ENCODE measurements at regions not wholly inside any gene's neighbourhood (a gene's known extent, or its start where the extent isn't known, plus 50 kb on each side); places are given as distances from the start of the nearest gene placed in this dataset.

DNA sequence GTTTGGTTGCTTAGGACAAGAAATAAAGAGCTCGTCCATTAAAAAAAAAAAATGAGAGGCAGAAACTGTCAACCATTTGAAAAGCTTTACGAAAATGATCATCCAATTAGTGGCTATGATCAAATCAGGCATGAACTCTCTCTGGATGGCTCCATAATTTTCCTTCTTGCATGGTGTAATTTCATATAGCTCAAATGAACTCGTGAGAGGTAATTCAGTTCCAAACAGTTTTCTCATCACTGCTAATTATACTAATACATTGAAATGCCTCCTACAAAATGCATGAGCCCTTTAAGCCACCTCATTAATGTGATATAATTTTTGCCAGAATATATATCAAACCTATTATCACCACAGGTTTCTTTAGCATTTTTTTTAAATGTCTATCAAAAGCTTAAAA lies 239.5 kb upstream of the MEIS2 start:
- Histone ChIP-seq H3K4me3 (no peak overlapping the region), H3K9me3 (peaks cover 0 to 3% (median 0%) of the 10 kb centered on the region in 4 donors), H3K4me1 (no peaks in the 10 kb centered on the region), H3K36me3 (no peaks in the 10 kb centered on the region), H3K27me3 (no peaks in the 10 kb centered on the region), H3K27ac (no peak overlapping the region)
- intact Hi-C loops (cut with DNase I): no loop called here
- TF ChIP-seq, protein P1, sequence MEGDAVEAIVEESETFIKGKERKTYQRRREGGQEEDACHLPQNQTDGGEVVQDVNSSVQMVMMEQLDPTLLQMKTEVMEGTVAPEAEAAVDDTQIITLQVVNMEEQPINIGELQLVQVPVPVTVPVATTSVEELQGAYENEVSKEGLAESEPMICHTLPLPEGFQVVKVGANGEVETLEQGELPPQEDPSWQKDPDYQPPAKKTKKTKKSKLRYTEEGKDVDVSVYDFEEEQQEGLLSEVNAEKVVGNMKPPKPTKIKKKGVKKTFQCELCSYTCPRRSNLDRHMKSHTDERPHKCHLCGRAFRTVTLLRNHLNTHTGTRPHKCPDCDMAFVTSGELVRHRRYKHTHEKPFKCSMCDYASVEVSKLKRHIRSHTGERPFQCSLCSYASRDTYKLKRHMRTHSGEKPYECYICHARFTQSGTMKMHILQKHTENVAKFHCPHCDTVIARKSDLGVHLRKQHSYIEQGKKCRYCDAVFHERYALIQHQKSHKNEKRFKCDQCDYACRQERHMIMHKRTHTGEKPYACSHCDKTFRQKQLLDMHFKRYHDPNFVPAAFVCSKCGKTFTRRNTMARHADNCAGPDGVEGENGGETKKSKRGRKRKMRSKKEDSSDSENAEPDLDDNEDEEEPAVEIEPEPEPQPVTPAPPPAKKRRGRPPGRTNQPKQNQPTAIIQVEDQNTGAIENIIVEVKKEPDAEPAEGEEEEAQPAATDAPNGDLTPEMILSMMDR (IDR thresholded peaks at IDR 0.05): no peak
- no peak for TF ChIP-seq POLR2A (IDR thresholded peaks at IDR 0.05)
- no peak for TF ChIP-seq POLR2AphosphoS5 (IDR thresholded peaks at IDR 0.05)
- TF ChIP-seq EP300 (IDR thresholded peaks at IDR 0.05): no peak
- DNase-seq: no peak
- WGBS, 2 donors: 73 to 81% methylated on average over 3 of the region's 3 CpGs

DNA sequence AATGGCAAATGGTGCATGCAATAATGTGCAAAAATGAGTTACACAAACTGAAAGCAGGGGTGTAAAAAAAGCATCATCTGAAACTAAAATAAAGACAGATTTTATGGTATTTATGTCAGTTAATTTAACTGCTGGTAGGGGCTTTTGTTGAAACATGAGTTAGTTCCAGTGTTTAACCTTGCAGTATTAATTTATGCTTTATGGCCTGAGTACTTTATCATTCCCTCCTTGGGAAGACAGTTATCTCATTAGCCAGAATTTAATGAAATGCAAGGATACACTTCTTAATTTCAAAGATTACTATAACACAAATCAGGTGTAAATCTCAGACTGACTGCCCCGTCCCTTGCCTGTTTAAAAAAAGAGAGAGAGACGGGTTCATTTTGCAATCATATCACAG lies 240.1 kb upstream of the MEIS2 start:
- no peaks in the 10 kb centered on the region for H3K36me3 ChIP-seq
- no peak for TF ChIP-seq POLR2A (IDR thresholded peaks at IDR 0.05)
- TF ChIP-seq POLR2AphosphoS5 (IDR thresholded peaks at IDR 0.05): no peak
- TF ChIP-seq, protein P1 (IDR thresholded peaks at IDR 0.05): no peak
- no peak for TF ChIP-seq EP300 (IDR thresholded peaks at IDR 0.05)
- no peaks in the 10 kb centered on the region for H3K4me1 ChIP-seq
- no peaks in the 10 kb centered on the region for H3K27me3 ChIP-seq
- intact Hi-C loops (cut with DNase I): no loop called here
- no peak for DNase-seq
- H3K27ac ChIP-seq: no peak overlapping the region
- peaks cover 0 to 2% (median 0%) of the 10 kb centered on the region in 4 donors for H3K9me3 ChIP-seq
- 76 to 78% methylated on average over 2 of the region's 2 CpGs for WGBS, 2 donors
- no peak overlapping the region for H3K4me3 ChIP-seq

DNA sequence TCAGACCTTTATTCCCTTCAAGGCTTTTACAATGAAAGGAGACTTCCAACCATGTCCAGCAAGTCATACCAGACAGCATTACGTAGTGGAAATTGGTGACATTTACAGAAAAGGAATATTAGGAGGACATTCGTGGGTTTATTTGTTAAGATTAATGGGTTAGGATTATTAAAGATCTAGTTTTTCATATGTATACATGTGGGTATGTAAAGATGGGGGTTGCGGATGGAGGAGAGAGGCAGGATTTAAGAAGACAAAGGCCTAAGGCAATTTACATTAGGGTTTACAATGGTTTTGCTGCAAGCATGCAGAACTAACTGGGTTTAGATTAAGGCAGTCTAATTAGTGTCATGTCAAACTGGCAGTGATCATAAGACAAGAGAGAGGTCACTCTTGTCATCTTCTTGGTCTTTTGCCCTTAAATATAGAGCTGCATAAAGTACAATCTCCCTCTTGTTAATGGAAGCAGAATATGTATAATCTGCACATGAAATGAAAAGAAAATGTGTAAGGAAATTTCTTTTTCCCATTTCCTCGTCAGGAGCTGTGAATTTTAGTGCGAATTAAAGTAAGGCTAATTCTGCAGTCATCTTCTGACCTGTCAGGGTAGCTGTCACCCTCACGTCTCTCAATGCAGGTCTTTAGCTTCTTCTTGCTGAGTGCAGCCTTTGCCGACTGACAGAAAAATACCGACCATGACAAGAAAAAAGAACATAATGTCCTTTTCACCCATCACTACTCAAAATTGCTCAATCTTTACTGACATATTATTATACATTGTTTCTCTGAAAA lies 258.9 kb upstream of the MEIS2 start:
- no peak overlapping the region for H3K4me3 ChIP-seq
- H3K4me1 ChIP-seq: no peaks in the 10 kb centered on the region
- H3K36me3 ChIP-seq: no peaks in the 10 kb centered on the region
- WGBS, 2 donors: 84 to 88% methylated on average over 8 of the region's 8 CpGs
- no peak for DNase-seq
- no peak for TF ChIP-seq POLR2A (IDR thresholded peaks at IDR 0.05)
- TF ChIP-seq, protein P1 (IDR thresholded peaks at IDR 0.05): no peak
- no peak for TF ChIP-seq POLR2AphosphoS5 (IDR thresholded peaks at IDR 0.05)
- no peak for TF ChIP-seq EP300 (IDR thresholded peaks at IDR 0.05)
- peaks cover 0 to 3% (median 0%) of the 10 kb centered on the region in 4 donors for H3K9me3 ChIP-seq
- no peaks in the 10 kb centered on the region for H3K27me3 ChIP-seq
- intact Hi-C loops (cut with DNase I): no loop called here
- no peak overlapping the region for H3K27ac ChIP-seq

DNA sequence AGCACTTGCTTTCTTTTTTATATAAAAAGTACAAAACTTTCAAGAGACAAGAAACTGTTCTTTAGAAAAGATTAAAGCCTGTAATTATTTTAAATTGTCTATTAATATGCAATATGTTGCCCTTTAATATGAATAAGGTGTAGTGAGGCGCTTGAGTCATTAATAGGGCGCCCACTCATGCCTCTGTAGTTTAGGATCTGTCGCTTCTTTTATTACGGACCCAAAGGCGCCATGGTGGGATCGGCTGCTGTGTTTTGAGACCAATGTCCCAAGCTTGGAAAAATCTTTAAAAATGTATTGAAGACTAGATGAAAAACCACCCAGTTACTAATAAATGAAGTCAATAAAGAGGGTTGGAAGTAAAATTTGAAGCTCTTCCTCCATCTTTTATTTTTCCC lies 259.5 kb upstream of the MEIS2 start:
- 93 to 94% methylated on average over 6 of the region's 6 CpGs for WGBS, 2 donors

More for the DNA sequence above, 259.5 kb upstream of the MEIS2 start:
- no peak for TF ChIP-seq POLR2AphosphoS5 (IDR thresholded peaks at IDR 0.05)
- no peak for TF ChIP-seq POLR2A (IDR thresholded peaks at IDR 0.05)
- TF ChIP-seq EP300 (IDR thresholded peaks at IDR 0.05): no peak
- TF ChIP-seq, protein P1 (IDR thresholded peaks at IDR 0.05): no peak
- DNase-seq: no peak
- intact Hi-C loops (cut with DNase I): no loop called here
- Histone ChIP-seq H3K27me3 (no peaks in the 10 kb centered on the region), H3K36me3 (no peaks in the 10 kb centered on the region), H3K4me1 (no peaks in the 10 kb centered on the region), H3K4me3 (no peak overlapping the region), H3K9me3 (peaks cover 0 to 3% (median 0%) of the 10 kb centered on the region in 4 donors), H3K27ac (no peak overlapping the region)
